ENCODE measurements at regions not wholly inside any gene's neighbourhood (a gene's known extent, or its start where the extent isn't known, plus 50 kb on each side); places are given as distances from the start of the nearest gene placed in this dataset.
A peak's percentile ranks its signal among the peaks of the same experiment; 100 is the strongest.

DNA sequence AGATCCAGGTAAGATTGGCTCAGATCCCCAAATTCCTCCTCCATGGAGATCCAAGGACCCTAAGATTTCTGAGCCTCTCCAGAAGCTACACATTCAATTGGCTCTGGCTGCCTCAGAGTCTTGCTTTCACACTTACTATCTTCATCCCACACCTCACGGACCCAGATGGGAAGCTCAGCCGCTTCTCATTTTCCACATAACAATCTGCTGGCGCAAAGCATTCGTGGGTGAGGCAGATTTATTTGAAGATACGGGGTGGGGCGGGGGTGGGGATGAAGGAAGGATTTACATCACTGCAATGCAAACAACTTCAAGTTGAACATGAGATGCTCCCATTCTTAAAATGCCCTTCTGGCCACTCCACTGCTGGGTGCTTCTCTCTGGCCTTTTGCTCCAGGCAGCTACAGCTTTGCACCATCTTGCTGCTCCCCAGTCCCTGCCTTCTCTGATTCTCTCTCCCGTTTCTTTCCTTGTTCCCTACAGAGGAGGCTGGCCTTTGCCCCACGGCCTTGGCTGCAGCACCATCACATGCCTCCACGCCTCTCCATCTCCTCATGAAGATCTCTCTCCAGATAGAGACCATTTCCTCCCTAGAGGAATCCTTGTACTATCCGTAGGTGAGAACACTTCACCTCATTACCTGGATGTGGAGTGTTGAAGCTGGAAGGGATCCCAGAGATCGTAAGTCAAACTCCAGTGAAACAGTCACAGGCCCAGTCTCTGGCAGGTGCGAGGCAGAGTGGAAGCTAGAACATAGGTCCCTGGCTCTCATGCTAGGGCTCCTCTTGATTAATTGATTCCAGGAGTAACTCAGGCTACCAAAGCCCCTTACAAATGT is 175.9 kb downstream of the RPLP1 start:
- no peak for DNase-seq

DNA sequence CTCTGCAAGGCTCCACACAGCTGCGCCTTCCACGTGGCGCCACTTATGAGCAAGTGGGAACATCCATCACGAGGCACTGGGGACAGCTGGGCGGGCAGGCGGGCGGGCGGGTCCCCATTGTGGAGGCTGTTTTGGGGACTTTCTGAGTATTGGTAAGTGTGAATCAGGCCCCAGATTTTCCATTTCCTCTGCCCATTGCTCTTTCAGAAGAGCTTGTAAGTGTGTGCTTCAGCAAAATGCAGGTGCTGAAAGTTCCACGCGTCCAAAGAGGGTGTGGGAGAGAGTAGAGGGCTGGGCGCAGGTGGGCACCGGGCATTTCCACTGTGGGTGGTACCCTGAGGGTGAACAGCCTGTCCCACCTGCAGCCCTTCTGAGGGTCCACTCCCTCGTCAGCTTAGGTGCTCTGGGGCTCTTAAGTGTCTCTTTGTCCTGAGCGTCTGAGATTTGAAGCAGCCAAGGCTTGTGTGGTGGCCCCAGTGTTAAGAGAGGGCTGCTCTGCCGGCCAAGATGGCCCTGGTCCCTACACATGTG is 177.1 kb downstream of the RPLP1 start:
- no peak for DNase-seq

DNA sequence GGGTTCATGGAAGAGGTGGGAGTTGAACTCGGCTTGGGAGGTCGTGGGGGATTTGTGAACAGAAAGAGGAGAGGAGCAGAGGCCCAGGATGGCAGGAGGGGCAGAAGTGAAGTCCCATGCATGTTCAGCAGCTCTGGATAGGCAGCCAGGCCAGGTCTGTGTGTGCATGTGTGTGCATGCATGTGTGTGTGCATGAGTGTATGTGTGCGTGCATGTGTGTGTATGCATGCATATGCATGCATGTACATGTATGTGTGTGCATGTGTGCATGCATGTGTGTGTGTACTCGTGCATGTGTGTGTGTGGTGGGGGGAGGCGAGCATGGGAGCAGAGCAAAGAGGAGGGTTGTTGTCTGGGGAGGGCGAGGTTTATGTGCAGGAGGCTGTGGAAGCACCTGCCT is 178.4 kb downstream of the RPLP1 start:
- DNase-seq: no peak

DNA sequence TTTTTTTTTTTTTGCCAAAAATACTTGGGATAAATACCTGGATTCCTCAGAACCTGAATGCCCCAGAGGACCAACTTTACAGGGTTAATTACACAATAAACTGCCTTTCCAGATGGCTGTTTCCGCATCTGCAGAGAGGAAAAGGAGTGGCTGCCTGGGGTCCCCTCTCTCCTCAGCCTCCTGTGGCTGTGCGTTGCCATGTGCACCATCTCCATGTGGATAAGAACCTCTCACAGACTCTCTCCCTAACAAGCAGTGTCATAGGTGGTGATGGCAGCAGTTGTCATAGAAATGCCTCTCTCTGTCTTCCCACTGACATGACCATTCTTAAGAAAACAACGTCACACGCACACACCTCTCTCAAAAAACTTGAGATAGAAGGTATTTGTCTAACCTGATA is 179.4 kb downstream of the RPLP1 start:
- peak; percentile 39 for DNase-seq

DNA sequence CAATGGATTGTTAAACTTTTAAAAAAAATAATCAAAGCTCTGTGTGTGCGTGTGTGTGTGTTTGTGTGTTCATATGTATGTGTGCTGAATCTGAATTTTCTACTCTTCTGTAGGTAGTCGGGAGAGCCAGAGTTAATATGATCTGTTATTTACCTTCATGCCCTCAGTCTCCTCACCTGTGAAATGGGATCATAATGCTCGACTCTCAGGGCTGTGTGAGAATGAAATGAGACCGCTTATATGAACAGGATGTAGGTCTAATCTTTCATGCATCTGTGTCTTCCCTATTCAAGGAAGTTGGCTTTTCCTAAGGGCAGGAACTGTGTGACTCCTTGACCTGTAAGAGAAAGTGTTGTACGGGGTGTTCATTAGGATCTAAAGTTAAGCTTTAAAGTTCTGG is 182.2 kb downstream of the RPLP1 start:
- no peak for DNase-seq

DNA sequence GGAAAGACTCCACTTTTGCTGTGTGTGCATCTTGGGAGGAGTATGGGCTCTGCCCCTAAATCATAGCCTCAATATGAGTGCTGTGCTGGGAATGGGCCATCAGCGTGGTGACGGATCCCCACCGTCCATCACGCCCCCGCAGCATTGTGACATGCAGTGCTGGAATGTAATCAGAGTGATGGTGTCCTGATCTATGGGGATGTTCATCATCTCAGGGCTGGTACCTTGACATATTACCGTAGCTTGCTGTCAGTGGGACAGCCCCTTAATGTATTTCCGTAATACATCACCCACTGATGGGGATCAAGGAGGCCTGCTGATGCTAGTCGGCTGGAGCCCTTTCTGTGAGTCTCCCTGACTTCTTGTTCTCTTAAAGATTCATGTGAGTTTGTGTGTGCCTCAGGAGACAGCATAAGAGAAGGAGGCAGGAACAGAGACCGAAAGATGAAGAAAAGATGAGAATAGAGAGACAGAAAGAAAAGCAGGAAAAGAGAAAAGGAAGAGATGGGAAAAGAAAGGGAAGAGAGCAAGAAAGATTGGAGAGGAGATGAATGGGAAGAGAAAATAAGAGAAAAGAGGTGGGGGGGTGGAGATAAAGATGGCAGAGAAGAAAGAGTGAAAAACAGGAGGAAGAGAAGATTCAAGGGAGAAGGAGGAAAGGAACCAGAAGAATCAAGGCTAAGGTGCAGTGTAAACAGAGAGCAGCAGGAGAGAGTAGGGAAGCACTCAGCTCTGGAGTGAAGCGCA is 183.7 kb downstream of the RPLP1 start:
- DNase-seq: no peak

DNA sequence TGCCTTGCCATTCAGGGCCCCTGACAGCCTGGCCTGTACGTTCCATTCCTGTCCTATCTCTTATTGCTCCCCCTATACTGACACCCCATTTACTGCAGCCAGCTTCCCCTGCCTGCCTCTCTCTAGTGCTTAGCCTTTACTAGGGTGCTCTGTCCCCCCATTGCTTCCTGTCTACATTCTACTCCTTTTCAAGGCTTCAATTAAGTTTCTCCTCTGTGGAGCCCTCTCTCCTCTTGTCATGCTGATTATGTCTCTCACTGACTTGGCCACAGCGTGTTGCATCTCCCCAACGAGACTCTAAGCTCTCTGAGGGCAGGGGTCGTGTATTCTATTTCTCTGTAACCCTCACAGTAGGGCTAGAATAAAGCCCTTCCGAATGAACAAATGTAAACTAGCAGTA is 185.2 kb downstream of the RPLP1 start:
- no peak for DNase-seq

DNA sequence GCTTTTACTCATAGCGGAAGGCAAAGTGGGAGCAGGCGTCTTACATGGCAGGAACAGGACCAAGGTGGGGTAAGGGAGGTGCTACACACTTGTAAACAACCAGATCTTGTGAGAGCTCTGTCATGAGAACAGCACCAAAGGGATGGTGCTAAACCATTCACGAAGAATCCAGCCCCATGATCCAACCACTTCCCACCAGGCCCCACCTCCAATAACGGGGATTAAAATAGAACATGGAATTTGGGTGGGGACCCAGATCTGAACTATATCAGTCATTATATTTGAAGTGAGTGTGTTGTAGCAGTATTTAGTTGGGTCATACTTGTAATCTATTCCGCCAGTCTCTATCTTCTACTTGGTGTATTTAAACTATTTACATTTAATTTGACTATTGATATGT is 190.9 kb downstream of the RPLP1 start:
- DNase-seq: no peak

DNA sequence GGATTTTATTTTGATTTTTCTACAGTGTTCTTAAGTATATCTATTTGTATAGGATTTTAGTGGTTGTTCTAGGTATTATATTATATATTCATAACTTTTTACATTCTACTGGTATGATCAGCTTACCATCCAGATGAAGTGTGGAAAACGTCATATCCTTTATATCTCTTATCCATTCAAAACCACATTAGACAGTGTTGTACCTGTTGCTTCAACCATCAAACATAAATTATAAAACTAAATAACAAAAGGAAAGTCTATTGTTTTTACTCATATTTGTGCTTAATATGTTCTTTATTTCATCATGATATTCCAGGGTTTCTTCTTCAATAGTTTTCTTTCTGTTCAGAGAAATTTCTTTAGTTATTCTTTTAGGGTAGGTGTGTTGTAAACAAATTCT is 191.4 kb downstream of the RPLP1 start:
- DNase-seq: no peak

DNA sequence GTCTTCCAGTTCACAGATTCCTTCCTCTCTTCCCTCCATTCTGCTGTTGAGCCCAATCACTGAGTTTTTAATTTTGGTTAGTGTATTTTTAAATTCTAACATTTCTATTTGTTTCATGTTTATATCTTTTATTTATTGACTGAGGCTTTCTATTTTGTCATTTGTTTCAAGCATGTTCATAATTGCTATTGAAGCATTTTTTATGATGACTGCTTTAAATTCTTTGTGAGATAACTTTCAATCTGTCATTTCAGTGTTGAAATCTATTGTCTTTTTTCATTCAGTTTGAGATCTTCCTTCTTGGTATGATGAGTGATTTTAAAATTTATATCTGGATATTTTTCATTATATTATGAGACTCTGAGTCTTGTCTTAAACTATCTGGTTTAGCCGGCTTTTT is 192.3 kb downstream of the RPLP1 start:
- no peak for DNase-seq

DNA sequence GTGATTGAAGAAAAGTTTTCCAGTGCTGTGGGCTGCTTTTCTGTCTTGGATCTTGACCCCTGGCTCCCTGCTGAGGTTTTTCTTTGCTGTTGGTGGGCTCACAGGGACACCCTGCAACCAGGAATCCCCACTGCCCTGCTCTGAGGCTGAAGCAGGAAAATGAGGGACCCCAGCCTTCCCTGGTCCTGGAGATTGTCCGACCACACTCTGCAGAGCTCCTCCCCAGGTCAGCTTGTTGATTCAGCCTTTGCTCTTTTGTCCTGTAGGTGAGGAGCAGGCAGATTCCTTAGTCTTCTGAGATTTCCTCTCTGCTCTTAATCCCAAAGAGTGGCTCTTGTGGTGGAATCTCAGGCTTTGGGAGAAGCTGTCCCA is 194.5 kb downstream of the RPLP1 start:
- no peak for DNase-seq

DNA sequence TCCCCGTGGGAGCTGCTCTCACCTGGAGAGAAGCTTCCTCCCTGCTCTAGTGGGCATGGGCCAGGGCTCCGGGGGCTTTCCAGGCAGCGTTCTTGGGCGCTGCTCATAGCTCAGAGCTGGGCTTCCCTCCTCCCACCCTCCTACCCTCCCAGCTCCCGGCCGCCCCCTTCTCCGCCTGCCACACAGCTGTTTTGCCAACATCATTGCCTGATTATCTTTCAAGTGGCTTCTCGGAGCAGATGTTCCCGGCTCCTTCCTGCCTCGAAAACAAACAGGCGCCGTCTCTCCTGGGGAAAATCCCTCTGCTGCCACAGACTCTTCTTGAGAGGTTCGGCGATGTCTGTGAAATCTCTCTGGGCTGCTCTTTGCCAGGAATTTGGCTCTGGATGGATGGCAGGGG is 195.6 kb downstream of the RPLP1 start:
- DNase-seq: peak; percentile 73

DNA sequence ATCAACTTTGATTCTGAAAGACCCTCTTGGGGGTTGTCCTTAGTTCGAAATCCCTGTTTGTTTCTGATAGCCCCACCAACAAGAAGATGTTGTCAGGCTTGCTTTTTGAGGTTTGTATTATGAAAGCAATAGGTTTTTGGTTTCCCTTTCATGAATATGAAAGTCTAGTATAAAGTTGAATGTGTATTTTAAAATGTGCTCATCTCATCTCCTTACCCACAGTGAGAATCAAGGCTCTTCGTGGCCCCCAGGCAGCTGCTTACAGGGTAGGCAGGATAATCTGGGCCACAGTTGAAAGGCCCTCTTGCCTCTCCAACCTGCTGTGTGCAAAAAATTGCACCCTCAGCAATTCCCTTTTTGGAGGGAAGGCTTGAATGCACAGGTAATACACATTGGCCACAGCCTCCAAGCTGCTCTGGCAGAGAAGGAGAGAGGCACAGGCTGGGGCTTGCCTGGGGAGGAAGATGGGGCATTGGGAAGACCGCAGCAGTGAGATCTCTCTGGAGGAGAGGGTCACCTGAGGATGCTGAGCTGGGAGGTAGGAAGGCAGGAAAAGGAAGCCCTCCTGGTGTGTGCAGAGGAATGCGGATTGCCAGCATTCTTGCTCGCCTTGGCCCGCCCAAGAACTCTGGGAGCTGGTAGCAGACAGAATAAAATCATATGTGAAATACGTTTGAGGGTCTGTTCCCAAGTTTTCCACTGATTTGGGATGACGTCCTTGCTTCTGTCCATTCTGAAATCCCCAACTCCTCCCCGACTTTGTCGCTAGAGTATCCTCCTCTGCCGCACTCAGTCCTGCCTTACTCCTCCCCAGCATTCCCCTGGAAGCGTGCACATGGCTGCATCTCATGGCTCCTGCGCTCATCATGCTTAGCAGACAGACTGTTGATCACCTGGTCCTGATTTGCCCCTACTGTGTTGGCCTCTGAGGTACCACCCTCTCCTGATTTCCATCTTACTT is 196.4 kb downstream of the RPLP1 start:
- no peak for DNase-seq

DNA sequence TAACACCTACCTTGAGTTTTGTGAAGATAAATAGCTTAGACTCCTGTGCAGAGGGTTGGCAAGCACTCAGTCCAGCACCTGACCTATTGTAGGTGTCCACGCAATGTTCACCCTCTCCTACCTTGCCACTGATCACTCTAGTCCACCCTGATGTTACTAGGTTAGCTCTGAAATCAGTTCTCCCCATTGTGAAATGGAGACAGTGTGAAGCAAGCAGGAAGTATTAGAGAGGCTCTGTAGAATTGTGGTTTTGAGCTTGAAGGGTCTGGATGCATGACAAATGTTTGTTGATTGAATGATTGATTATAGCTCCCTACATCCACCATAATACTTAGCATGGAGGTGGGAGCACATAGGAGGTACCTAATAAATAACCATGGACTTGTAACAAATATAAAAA is 199.7 kb downstream of the RPLP1 start:
- DNase-seq: no peak

DNA sequence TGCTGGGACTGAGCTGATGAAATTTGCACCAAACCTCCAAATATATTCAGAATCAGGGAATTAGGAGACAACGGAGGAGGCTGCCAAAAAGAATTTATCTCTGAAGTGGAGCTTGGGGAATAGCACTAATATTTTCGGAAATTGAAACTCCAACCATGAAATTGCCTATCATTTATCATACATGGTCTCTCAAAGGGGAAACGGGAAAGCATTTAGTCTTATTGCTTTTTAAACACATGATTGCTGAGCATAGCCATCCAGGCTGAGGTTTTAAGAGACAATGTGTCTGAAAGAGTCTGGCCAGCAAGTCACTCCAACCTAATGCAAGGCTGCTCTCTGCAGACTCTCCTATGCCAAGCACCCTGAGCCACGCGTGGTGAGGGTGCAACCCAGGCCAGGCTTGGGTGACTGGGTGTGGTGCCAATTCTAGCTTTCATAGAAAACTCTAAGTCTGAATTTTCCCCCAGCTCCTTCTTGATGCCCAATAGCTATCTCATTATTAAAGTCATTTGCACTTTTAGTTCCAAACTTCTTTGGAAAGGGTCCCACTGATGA is 200.2 kb downstream of the RPLP1 start:
- no peak for DNase-seq

DNA sequence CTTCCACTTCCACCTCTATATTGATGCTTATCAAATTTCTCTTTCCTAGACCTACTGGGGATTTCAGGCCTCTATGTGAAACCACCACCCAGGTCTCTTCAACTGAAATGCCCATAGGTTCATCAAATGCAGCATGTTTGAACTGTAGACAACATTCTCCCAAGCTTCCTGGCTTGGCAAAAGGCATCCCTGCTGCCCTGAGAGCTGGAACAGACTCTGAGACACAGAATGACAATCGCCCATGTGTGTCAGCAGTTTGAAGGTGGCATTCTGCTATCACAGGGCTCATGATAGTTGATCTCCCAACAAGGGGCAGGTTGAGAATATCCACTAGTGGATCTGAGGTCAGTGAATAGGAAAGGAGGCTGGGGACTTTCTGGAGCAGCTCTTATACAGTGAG is 200.7 kb downstream of the RPLP1 start:
- DNase-seq: no peak

DNA sequence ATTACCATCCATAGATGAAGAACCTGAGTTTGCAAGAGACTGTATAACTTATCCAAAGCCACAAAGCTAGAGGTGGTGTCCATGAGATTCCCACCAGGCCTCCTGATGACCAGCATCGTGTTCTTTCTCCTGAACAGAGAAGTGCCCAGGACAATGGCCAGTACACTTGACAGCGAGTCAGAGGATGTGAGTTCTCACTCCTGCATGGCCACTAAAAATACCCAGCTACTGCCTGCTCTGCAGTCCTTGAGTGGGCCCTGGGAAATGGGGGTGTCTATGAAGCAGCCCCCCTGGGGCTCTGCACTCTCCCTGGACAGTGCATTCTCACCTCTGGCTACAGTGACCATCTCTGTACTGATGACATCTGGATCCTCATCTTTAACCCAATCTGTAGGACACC is 201.2 kb downstream of the RPLP1 start:
- DNase-seq: no peak

DNA sequence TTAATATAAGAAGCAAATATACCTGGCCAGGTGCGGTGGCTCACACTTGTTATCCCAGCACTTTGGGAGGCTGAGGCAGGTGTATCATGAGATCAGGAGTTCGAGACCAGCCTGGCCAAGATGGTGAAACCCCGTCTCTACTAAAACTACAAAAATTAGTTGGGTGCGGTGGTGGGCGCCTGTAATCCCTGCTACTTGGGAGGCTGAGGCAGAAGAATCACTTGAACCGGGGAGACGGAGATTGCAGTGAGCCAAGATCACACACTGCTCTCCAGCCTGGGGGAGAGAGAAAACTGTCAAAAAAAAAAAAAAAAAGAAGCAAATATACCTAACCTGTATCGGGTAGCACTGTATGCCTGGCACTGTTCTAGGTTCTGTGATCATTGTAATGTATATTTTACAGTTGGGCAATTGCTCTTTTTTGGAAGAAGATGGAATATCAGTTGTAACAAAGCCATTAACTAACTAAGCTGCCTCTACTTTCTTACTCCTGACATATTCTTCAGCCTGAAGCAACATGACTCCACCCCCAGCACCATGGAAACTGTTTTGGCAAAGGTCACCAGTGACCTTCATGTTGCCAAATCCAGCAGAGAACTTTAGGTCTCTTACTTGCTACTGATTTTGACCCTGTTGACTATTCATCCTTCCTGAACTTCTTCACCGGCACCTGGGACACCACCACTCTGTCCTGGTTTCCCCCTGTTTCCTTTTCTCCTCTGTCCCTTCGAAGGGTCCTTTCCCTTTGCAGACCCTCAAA is 203.8 kb downstream of the RPLP1 start:
- no peak for DNase-seq

DNA sequence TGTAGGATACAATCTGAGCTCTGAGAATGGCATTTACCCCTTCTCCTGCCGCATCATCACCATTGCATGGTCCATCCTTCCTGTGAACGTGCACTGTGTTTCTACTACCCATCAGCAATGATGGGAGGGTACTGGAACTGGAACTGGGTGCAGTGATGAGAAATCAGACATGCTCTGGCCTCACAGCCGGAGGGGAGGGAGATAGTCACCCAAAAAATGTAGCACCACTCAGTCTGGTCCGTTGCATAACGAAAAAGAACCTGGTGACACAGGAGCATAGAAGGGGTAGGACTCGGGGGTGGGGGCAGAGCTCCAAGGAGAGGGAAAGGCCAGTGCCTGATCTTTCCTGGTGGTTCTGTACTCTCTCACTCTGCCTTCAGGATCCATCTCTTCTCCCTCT is 205.0 kb downstream of the RPLP1 start:
- no peak for DNase-seq

DNA sequence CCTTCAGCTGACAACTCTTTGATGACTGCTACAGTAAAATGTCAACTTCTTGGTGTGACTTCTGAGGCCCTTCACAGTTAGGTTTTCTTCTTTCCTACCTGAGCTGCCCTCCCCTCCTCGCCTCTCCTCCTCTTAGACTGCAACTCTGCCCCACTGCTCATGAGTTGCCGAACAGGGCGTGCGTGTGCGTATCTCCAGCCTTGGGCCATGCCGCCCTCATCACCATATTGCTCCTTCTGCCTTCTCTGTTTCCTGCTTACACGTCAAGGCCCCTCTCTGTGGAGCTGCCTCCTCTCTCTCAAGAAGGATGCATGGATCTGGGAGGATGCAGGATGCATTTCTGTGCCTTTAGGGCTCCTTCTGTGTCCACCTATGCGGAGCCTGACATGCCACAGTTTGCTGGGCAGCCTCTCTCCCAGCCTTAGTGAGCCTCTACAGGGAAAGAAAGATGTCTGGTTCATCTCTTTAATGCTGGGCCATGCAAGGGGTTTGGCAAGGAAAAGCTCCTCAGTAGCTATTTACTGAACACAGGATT is 205.9 kb downstream of the RPLP1 start:
- DNase-seq: no peak

DNA sequence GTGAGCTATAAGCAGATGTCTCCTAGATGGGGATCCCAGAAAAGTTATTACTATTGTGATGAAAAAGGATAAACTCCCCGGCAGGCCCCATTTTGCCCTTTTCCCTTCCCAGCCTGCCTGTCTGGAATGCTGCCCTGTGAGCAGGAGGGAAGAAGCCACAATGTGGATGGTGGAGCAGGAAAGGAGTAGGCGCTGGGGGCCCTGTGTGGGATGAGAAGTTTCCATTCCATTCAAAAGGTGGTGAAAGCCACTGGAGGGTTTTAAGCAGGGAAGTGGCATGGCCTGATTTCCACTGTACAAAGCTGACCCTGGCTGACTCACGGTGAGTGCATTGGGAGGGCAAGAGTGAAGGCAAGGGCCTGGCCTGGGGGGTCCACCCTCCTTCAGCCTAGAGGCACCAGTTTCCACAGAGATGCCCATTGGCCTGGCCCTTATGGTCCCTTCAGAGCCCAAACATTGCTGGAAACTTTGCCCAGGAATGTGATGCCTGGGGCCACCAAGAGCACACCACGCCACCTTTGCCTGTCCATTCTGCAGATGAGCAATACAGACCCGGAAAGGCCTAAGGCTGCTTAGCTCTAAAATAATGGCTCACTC is 206.9 kb downstream of the RPLP1 start:
- no peak for DNase-seq
